ENCODE measurements at regions not wholly inside any gene's neighbourhood (a gene's known extent, or its start where the extent isn't known, plus 50 kb on each side); places are given as distances from the start of the nearest gene placed in this dataset.

- TF ChIP-seq CTCF (IDR thresholded peaks at IDR 0.05): no peak
- TF ChIP-seq POLR2A (IDR thresholded peaks at IDR 0.05): no peak
Measured at GRCh38 chr18:42168907-42169306, 213.9 kb downstream of the PIK3C3 start.

All from heart left ventricle (tissue), 13 donors.